ENCODE measurements at regions not wholly inside any gene's neighbourhood (a gene's known extent, or its start where the extent isn't known, plus 50 kb on each side); places are given as distances from the start of the nearest gene placed in this dataset.
"Not testable (repeated sequence)": the region's sequence is repeated elsewhere in the genome, so short reads cannot be mapped to it uniquely, and the experiment has no call there.

DNA sequence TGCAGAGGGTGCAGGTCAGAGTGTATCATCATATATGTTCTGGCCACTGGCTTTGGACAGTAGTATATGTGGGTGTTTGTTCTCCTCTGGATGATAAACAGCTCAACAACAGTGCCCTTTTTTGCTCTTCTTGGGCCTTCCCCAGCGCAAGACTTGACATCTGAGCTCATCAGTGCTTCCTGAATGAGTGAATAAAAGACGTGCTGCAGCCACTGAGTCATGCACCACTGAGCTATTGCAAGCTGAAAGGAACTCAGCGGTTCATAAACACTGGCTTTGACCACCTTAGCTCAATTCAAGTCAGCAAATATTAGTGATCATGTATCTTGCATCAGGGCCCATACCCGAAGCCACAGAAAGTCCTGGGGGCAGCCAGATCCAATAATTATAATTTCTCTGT lies 105.3 kb upstream of the KCNG1 start:
- Mint-ChIP-seq H3K27me3 (ENCODE audit: low read depth) (peaks cover 3% of the 10 kb centered on the region), H3K4me3 (ENCODE audit: unreplicated experiment) (no peak overlapping the region), H3K36me3 (ENCODE audit: low read depth) (no peaks in the 10 kb centered on the region), H3K4me1 (ENCODE audit: low read depth) (peaks cover 10% of the 10 kb centered on the region), H3K27ac (ENCODE audit: unreplicated experiment) (peak overlapping the region; percentile 62), H3K9me3 (ENCODE audit: low read depth) (no peaks in the 10 kb centered on the region)
- DNase-seq (ENCODE audit: low spot score) = no peak
- TF ChIP-seq, protein P1, sequence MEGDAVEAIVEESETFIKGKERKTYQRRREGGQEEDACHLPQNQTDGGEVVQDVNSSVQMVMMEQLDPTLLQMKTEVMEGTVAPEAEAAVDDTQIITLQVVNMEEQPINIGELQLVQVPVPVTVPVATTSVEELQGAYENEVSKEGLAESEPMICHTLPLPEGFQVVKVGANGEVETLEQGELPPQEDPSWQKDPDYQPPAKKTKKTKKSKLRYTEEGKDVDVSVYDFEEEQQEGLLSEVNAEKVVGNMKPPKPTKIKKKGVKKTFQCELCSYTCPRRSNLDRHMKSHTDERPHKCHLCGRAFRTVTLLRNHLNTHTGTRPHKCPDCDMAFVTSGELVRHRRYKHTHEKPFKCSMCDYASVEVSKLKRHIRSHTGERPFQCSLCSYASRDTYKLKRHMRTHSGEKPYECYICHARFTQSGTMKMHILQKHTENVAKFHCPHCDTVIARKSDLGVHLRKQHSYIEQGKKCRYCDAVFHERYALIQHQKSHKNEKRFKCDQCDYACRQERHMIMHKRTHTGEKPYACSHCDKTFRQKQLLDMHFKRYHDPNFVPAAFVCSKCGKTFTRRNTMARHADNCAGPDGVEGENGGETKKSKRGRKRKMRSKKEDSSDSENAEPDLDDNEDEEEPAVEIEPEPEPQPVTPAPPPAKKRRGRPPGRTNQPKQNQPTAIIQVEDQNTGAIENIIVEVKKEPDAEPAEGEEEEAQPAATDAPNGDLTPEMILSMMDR (IDR thresholded peaks at IDR 0.05) = no peak

- Mint-ChIP-seq H3K27me3 (ENCODE audit: low read depth) (peaks cover 3% of the 10 kb centered on the region), H3K4me1 (ENCODE audit: low read depth) (peaks cover 10% of the 10 kb centered on the region), H3K4me3 (ENCODE audit: unreplicated experiment) (no peak overlapping the region), H3K36me3 (ENCODE audit: low read depth) (no peaks in the 10 kb centered on the region), H3K9me3 (ENCODE audit: low read depth) (no peaks in the 10 kb centered on the region), H3K27ac (ENCODE audit: unreplicated experiment) (no peak overlapping the region)
- TF ChIP-seq, protein P1 (IDR thresholded peaks at IDR 0.05) = no peak
- DNase-seq (ENCODE audit: low spot score) = no peak
Measured at GRCh38 chr20:51127713-51128112, 104.8 kb upstream of the KCNG1 start.

DNA sequence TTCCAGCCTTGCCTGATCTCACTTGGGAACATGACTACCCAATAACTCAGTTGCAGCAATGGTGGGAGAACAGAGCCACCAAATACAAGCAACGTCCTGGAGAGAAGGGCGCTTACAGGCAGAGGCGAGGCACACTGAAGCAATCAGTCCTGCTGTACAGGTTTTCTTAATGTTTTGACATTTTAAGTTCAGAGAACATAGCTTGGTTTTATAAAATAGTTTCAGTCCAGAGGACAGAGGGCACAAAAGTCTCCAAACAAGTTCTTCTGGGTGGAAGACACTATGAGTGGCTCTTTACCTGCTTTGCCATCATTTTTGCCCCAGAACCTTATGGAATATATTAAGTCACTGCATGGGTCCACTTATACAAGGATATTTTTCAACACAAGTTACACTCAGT lies 103.4 kb upstream of the KCNG1 start:
- TF ChIP-seq, protein P1 (IDR thresholded peaks at IDR 0.05) = no peak
- Mint-ChIP-seq H3K4me1 (ENCODE audit: low read depth) (peaks cover 19% of the 10 kb centered on the region), H3K27ac (ENCODE audit: unreplicated experiment) (no peak overlapping the region), H3K9me3 (ENCODE audit: low read depth) (no peaks in the 10 kb centered on the region), H3K4me3 (ENCODE audit: unreplicated experiment) (no peak overlapping the region), H3K36me3 (ENCODE audit: low read depth) (no peaks in the 10 kb centered on the region), H3K27me3 (ENCODE audit: low read depth) (peaks cover 3% of the 10 kb centered on the region)
- DNase-seq (ENCODE audit: low spot score) = no peak

DNA sequence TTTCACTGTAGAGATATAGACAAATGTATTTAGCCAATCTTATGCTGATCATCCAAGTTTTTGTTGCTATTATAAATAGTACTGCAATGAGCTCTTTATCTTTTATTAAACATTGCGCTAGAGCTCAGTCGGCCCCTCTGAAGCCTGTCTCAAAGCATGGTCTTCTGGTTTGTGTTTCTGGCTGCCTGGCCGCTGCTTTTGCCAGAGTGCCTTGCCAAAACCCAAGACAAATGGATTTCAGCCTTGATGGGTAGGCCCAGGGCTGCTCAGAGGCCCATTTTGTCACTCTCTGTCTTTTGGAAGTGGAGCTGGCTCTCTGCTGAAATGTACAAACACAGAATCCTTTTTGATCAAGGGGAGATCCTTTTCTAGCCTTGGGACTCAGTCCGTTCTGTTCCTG lies 102.9 kb upstream of the KCNG1 start:
- TF ChIP-seq, protein P1 (IDR thresholded peaks at IDR 0.05) = no peak
- H3K9me3 Mint-ChIP-seq (ENCODE audit: low read depth) = no peaks in the 10 kb centered on the region
- peaks cover 5% of the 10 kb centered on the region for H3K27me3 Mint-ChIP-seq (ENCODE audit: low read depth)
- no peak overlapping the region for H3K27ac Mint-ChIP-seq (ENCODE audit: unreplicated experiment)
- peaks cover 22% of the 10 kb centered on the region for H3K4me1 Mint-ChIP-seq (ENCODE audit: low read depth)
- H3K4me3 Mint-ChIP-seq (ENCODE audit: unreplicated experiment) = no peak overlapping the region
- no peaks in the 10 kb centered on the region for H3K36me3 Mint-ChIP-seq (ENCODE audit: low read depth)
- no peak for DNase-seq (ENCODE audit: low spot score)

DNA sequence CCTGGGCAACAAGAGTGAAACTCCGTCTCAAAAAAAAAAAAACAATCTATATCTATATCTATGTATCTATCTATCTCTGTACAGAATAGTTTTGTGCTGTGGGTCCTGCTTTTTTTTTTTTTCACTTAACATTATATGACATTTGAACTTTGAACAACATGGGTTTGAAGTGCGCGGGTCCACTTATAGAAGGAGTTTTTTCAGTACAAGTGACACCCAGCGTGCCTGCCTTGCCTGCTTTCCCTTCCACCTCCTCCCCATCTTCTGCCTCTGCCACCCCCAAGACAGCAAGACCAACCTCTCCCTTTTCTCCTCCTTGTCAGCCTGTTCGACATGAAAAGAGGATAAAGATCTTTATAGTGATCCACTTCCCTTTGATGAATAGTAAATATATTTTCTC lies 102.2 kb upstream of the KCNG1 start:
- Mint-ChIP-seq H3K9me3 (ENCODE audit: low read depth) (no peaks in the 10 kb centered on the region), H3K27me3 (ENCODE audit: low read depth) (peaks cover 5% of the 10 kb centered on the region), H3K4me3 (ENCODE audit: unreplicated experiment) (no peak overlapping the region), H3K36me3 (ENCODE audit: low read depth) (no peaks in the 10 kb centered on the region), H3K27ac (ENCODE audit: unreplicated experiment) (no peak overlapping the region), H3K4me1 (ENCODE audit: low read depth) (peaks cover 22% of the 10 kb centered on the region)
- no peak for DNase-seq (ENCODE audit: low spot score)
- TF ChIP-seq, protein P1 (IDR thresholded peaks at IDR 0.05) = no peak

GRCh38 chr20:51123887-51124286 lies 101.0 kb upstream of the KCNG1 start:
- H3K4me1 Mint-ChIP-seq (ENCODE audit: low read depth) = peaks cover 22% of the 10 kb centered on the region
- not testable (repeated sequence) for H3K9me3 Mint-ChIP-seq (ENCODE audit: low read depth); H3K27ac Mint-ChIP-seq (ENCODE audit: unreplicated experiment); H3K27me3 Mint-ChIP-seq (ENCODE audit: low read depth); H3K36me3 Mint-ChIP-seq (ENCODE audit: low read depth); DNase-seq (ENCODE audit: low spot score); H3K4me3 Mint-ChIP-seq (ENCODE audit: unreplicated experiment)

All from chondrocyte (in vitro differentiated cells).